Left ventricle myocardium inferior (tissue), 1 donor: ENCODE measurements at regions not wholly inside any gene's neighbourhood (a gene's known extent, or its start where the extent isn't known, plus 50 kb on each side); places are given as distances from the start of the nearest gene placed in this dataset.
A peak's percentile ranks its signal among the peaks of the same experiment; 100 is the strongest.
"Not testable (repeated sequence)": the region's sequence is repeated elsewhere in the genome, so short reads cannot be mapped to it uniquely, and the experiment has no call there.

ENCODE experiments used
- DNase-seq: peaks from one replicate; pipeline ENCODE4 v3.0.0-alpha.2; 2020
- H3K27ac ChIP-seq: fragments of 200-600 bp; replicated peaks from 2 replicates; pipeline ENCODE4 v1.8.0; 2021
- H3K27me3 ChIP-seq: fragments of 200-600 bp; 2 replicates; pipeline ENCODE4 v1.8.0; 2021; ENCODE audit warnings: low read depth
- H3K36me3 ChIP-seq: fragments of 200-600 bp; 2 replicates; pipeline ENCODE4 v1.8.0; 2021
- H3K4me1 ChIP-seq: fragments of 200-600 bp; 2 replicates; pipeline ENCODE4 v1.8.0; 2021
- H3K4me3 ChIP-seq: fragments of 200-600 bp; 2 replicates; pipeline ENCODE4 v1.8.0; 2021; ENCODE audit warnings: mild to moderate bottlenecking, moderate library complexity
- H3K9me3 ChIP-seq: fragments of 200-600 bp; replicated peaks from 2 replicates; pipeline ENCODE4 v1.8.0; 2021
- intact Hi-C: fragments of 100-400 bp; cut with micrococcal nuclease; formaldehyde crosslinking; loops from one replicate; pipeline ENCODE4 v1.11.0; 2022
- TF ChIP-seq, protein P1 (sequence below): fragments of 200-600 bp; IDR thresholded peaks from 2 replicates; pipeline ENCODE4 v1.8.0; 2021; ENCODE audit warnings: antibody characterized with exemption, mild to moderate bottlenecking, borderline replicate concordance
- donor health status: DM: no; HTN: yes; CAD: no; lungs with severe emphysema.

DNA sequence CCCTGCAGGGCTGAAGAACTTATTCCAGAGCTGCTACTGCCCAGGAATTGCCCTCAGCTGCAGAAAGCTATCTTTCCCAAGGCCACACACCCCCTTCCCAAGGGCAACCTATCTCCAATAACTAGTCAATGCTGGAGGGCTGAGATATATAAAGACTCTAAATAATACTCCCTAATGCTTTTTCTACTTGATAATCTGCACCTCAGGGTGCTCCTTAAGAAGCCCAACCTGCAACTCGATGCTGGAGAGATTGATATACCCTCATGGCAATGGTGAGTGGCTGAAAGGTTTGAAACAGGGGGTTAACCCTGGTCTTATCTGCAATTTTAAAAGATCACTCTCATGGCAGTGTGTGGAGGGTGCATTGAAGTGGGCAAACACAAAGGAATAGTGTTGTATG lies 142.7 kb upstream of the APC start:
- no peak for DNase-seq
- no peak overlapping the region for H3K4me3 ChIP-seq
- intact Hi-C loops, result no loop called here
- H3K27ac ChIP-seq, result no peak overlapping the region
- H3K9me3 ChIP-seq, result no peaks in the 10 kb centered on the region
- peaks cover 6% of the 10 kb centered on the region for H3K4me1 ChIP-seq
- TF ChIP-seq, protein P1, sequence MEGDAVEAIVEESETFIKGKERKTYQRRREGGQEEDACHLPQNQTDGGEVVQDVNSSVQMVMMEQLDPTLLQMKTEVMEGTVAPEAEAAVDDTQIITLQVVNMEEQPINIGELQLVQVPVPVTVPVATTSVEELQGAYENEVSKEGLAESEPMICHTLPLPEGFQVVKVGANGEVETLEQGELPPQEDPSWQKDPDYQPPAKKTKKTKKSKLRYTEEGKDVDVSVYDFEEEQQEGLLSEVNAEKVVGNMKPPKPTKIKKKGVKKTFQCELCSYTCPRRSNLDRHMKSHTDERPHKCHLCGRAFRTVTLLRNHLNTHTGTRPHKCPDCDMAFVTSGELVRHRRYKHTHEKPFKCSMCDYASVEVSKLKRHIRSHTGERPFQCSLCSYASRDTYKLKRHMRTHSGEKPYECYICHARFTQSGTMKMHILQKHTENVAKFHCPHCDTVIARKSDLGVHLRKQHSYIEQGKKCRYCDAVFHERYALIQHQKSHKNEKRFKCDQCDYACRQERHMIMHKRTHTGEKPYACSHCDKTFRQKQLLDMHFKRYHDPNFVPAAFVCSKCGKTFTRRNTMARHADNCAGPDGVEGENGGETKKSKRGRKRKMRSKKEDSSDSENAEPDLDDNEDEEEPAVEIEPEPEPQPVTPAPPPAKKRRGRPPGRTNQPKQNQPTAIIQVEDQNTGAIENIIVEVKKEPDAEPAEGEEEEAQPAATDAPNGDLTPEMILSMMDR, result no peak
- H3K36me3 ChIP-seq, result no peaks in the 10 kb centered on the region
- H3K27me3 ChIP-seq, result no peaks in the 10 kb centered on the region

DNA sequence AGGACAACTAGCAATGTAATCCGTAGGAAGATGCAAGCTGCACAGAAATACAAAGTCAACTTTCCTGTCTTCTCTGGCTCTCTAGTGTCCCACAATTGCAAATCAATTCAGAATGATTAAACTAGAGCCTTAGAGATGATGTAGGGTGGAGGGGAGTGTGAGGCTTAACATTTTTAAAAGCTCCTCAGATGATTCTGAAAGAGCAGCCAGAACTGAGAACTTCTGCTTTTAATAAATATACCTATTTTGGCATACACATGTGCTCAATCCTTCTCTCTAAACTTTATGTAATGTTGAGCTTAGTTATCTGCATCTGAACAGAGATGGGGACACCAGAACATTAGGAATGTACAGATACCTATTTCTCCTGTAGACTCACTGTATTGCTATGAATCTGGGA lies 139.9 kb upstream of the APC start:
- H3K4me3 ChIP-seq, result no peak overlapping the region
- DNase-seq, result no peak
- no peaks in the 10 kb centered on the region for H3K27me3 ChIP-seq
- H3K4me1 ChIP-seq, result peaks cover 6% of the 10 kb centered on the region
- intact Hi-C loops, result no loop called here
- H3K36me3 ChIP-seq, result no peaks in the 10 kb centered on the region
- no peaks in the 10 kb centered on the region for H3K9me3 ChIP-seq
- TF ChIP-seq, protein P1, result no peak
- H3K27ac ChIP-seq, result no peak overlapping the region

DNA sequence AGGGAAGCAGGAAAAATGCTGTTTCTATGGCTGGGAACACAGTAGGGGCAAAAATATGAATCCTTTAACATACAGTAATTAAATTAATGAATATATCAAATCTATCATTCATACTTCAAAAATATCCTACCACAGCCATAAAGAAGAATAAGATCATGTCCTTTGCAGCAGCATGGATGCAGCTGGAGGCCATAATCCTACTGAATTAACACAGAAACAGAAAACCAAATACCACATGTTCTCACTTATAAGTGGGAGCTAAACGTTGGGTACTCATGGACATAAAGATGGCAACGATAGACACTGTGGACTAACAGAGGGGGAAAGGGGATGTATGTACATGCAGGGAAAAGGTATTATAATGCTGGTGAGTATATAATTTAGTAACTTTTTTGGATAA lies 137.2 kb upstream of the APC start:
- DNase-seq, H3K4me3 ChIP-seq, intact Hi-C loops, H3K4me1 ChIP-seq, H3K36me3 ChIP-seq, H3K27me3 ChIP-seq, H3K9me3 ChIP-seq, H3K27ac ChIP-seq: not testable (repeated sequence)

DNA sequence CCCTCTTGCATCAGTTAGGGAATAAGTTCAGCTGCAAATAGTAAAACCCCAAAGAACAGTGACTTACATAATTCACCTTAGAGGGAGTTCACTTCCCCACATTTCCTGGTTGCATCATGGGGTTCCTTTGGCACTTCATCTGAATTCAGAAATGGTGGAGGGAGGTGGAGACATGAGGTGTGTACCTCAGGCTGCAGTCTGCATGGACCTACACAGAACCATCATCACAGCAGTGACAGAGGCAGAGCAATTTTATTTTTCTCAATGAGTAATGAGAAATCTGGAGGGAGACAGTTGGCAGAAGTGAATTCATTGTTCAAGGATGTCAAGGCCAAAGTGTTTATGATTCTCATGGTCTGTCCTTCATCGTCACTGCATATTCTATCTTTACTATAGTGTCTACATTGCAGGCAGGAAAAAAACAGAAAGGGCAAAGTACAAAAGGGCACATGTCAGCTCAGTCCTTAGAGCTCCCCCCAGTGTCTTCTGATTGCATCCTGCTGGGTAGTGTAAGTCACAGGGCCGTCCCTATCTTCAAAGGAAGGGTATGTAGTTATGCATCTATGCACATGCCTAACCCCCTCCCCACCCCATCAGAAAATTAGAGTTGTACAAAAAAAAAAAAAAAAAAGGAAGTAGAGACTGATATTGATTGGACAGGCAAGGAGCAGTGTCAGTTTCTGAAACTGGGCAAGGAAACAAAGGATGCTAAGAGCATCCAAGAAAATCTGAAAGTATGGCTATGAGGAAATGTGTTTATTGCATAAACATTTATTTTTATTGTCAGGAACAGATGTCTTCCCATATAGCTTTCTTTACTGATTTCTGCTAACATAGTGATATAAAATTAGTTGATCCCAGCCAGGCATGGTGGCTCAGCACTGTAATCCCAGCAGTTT lies 132.7 kb upstream of the APC start:
- intact Hi-C loops, result no loop called here
- Histone ChIP-seq H3K27me3 (no peaks in the 10 kb centered on the region), H3K36me3 (no peaks in the 10 kb centered on the region), H3K9me3 (no peaks in the 10 kb centered on the region), H3K4me3 (no peak overlapping the region), H3K27ac (no peak overlapping the region), H3K4me1 (no peaks in the 10 kb centered on the region)
- TF ChIP-seq, protein P1, result peak; percentile 45
- DNase-seq, result no peak

DNA sequence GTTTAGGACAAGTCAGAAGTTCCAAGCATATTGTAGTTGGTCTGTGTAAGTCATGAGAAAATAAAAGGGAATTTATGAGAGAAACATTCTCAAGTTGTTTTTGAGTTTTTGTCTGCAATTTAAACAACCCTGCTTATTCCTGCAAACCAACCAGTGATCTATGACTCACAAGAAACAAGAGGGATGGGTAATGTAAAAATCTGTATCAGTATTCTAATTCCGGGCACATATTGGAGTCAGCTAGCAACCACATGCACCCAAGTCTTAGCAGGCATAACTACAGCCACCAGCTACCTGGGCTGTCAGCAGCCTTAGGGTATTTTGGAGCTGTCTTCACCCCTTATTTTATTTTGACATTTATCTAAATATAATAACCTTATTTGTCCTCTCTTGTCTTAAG lies 128.7 kb upstream of the APC start:
- Histone ChIP-seq H3K4me3 (no peak overlapping the region), H3K27me3 (no peaks in the 10 kb centered on the region), H3K9me3 (no peaks in the 10 kb centered on the region), H3K36me3 (no peaks in the 10 kb centered on the region), H3K27ac (no peak overlapping the region), H3K4me1 (no peaks in the 10 kb centered on the region)
- intact Hi-C loops, result no loop called here
- no peak for DNase-seq
- TF ChIP-seq, protein P1, result no peak

DNA sequence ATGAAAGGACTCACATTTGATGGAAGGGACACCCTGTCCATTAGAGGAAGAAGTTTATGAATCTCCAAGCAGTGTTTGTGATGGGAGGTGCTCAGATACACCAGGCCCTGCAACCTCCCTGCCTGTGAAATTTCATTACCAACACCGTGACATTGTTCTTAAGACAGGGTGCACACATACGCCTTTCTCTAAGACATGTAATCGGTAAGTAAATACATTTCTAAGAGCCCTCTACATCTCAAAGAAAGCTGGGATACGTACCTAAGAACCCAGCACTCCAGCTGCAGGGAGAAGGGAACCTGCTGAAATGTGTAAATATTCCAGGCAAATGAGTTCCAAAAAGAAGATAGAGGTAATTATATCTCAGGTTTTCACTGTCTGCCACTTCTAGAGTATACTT lies 125.0 kb upstream of the APC start:
- DNase-seq, result no peak
- no peaks in the 10 kb centered on the region for H3K9me3 ChIP-seq
- no peaks in the 10 kb centered on the region for H3K4me1 ChIP-seq
- intact Hi-C loops, result no loop called here
- TF ChIP-seq, protein P1, result no peak
- H3K27ac ChIP-seq, result no peak overlapping the region
- H3K4me3 ChIP-seq, result no peak overlapping the region
- H3K27me3 ChIP-seq, result no peaks in the 10 kb centered on the region
- no peaks in the 10 kb centered on the region for H3K36me3 ChIP-seq
